K562 (cell line): ENCODE measurements at regions not wholly inside any gene's neighbourhood (a gene's known extent, or its start where the extent isn't known, plus 50 kb on each side); places are given as distances from the start of the nearest gene placed in this dataset.

Experiments
- ATAC-seq: fragments of 200-7000 bp; cut with Tn5 transposase; 3 replicates; pipeline ENCODE4 v1.9.1; 2020; ENCODE audit warnings: moderate library complexity
- BruUV-seq: library from RNA; stranded (reverse); fragments of 400-500 nt; replicated peaks from 2 replicates; lab custom pipeline; 2021; lab: Mats Ljungman, UMichigan
- CTCF ChIA-PET: fragments of 300-600 bp; formaldehyde crosslinking; extraction: SDS; loops from one replicate; lab custom pipeline; 2021; ENCODE audit warnings: low intra/inter-chr PET ratio; lab: Yijun Ruan, JAX
- POLR2A ChIA-PET: fragments of 300-600, 350-650 bp; sonication (Branson Sonifier 250); formaldehyde crosslinking; extraction: SDS; loops from one replicate; lab custom pipeline; 2021; ENCODE audit warnings: antibody characterized with exemption, inconsistent platforms; lab: Yijun Ruan, JAX
- DNase-seq, 4 experiments: peaks; one replicate each; pipeline versions ENCODE4 v3.0.0 to v3.0.0-alpha.2; 2011 to 2018; ENCODE audit warnings: low spot score in 3 of 4, mixed read lengths in 3 of 4; ENCODE audit errors: extremely low read depth in 1 of 4
- FAIRE-seq: peaks from 2 replicates; lab custom pipeline; 2011; peaks lifted over from hg19 to GRCh38; lab: Jason Lieb, UNC
- H2AFZ ChIP-seq: 2 replicates; pipeline ENCODE4 v1.6.0; 2011; ENCODE audit warnings: low read depth, low read length, control low read depth, inconsistent platforms
- H3K27ac ChIP-seq: fragments of 200-600 bp; 3 replicates; pipeline ENCODE4 v1.8.0; 2011; ENCODE audit warnings: low read depth, mild to moderate bottlenecking, control low read depth, inconsistent platforms, low read length, moderate library complexity, mixed read lengths; ENCODE audit errors: extremely low read depth
- H3K27me3 ChIP-seq, 2 experiments: fragments of 300-600 bp in 1 of 2; 2 replicates in 1 of 2; 3 replicates in 1 of 2; pipeline versions ENCODE4 v1.6.0 to v1.8.0; 2011; ENCODE audit warnings: inconsistent platforms in 2 of 2, low read length in 2 of 2, mild to moderate bottlenecking in 1 of 2, mixed read lengths in 1 of 2, moderate library complexity in 1 of 2; ENCODE audit not compliant: control insufficient read depth in 2 of 2, insufficient read depth in 2 of 2
- H3K36me3 ChIP-seq: fragments of 300-600 bp; 3 replicates; pipeline ENCODE4 v1.8.0; 2011; ENCODE audit warnings: mild to moderate bottlenecking, low read length, inconsistent platforms; ENCODE audit not compliant: control insufficient read depth, insufficient read depth
- H3K4me1 ChIP-seq, 2 experiments: fragments of 200-600 bp in 1 of 2; replicated peaks in 1 of 2; 2 replicates in 1 of 2; 3 replicates in 1 of 2; pipeline versions ENCODE4 v1.5.1 to v1.8.0; 2011; ENCODE audit warnings: inconsistent platforms in 2 of 2, low read length in 2 of 2, mild to moderate bottlenecking in 1 of 2, mixed read lengths in 1 of 2, moderate library complexity in 1 of 2; ENCODE audit not compliant: control insufficient read depth in 2 of 2, insufficient read depth in 2 of 2
- H3K4me2 ChIP-seq: 2 replicates; pipeline ENCODE4 v1.6.1; 2011; ENCODE audit warnings: low read length, control low read depth, inconsistent platforms, mixed read lengths; ENCODE audit not compliant: insufficient read depth
- H3K4me3 ChIP-seq: fragments of 200-600 bp; sonication (generic), shearing (Covaris generic); 2 replicates; pipeline ENCODE4 v1.5.1; 2016; ENCODE audit warnings: control low read depth, inconsistent platforms
- H3K79me2 ChIP-seq: fragments of 200-600 bp; 3 replicates; pipeline ENCODE4 v1.8.0; 2011; ENCODE audit warnings: low read length, inconsistent platforms; ENCODE audit not compliant: control insufficient read depth, insufficient read depth
- H3K9ac ChIP-seq, 2 experiments: 2 replicates each; pipeline versions ENCODE4 v1.6.0 to v1.6.1; 2011; ENCODE audit warnings: low read depth in 2 of 2, low read length in 2 of 2, control low read depth in 1 of 2, inconsistent platforms in 1 of 2, mild to moderate bottlenecking in 1 of 2, mixed read lengths in 1 of 2; ENCODE audit not compliant: insufficient read depth in 1 of 2
- H3K9me1 ChIP-seq: one replicate; pipeline ENCODE4 v1.6.0; 2011; ENCODE audit warnings: inconsistent platforms, mild to moderate bottlenecking, low read length, moderate library complexity; ENCODE audit not compliant: control insufficient read depth, insufficient read depth
- H3K9me3 ChIP-seq: replicated peaks from 2 replicates; pipeline ENCODE4 v1.5.1; 2011; ENCODE audit warnings: low read depth, low read length, inconsistent platforms; ENCODE audit not compliant: control insufficient read depth, insufficient read depth
- H4K20me1 ChIP-seq: replicated peaks from 2 replicates; pipeline ENCODE4 v1.6.1; 2011; ENCODE audit warnings: low read length, inconsistent platforms, mixed read lengths; ENCODE audit not compliant: control insufficient read depth, insufficient read depth
- ATF7 ChIP-seq: fragments of 450-650 bp; IDR thresholded peaks from 2 replicates; pipeline ENCODE4 v1.7.1; 2014; ENCODE audit warnings: mild to moderate bottlenecking, moderate library complexity
- CREB5 ChIP-seq: fragments of 250-450 bp; sonication (Bioruptor Pico); IDR thresholded peaks from 2 replicates; pipeline ENCODE4 v1.5.0; 2020; ENCODE audit warnings: mild to moderate bottlenecking
- ELK3 ChIP-seq: fragments of 450-650 bp; formaldehyde crosslinking; IDR thresholded peaks from 2 replicates; pipeline ENCODE4 v1.4.0; 2020; ENCODE audit warnings: mild to moderate bottlenecking
- KAT2B ChIP-seq: IDR thresholded peaks from one replicate; pipeline ENCODE4 v1.6.1; 2012; ENCODE audit warnings: low read depth, mild to moderate bottlenecking, control low read depth, inconsistent platforms, low read length, moderate library complexity
- MCM7 ChIP-seq, 2 experiments: fragments of 450-650 bp; IDR thresholded peaks; 2 replicates each; pipeline ENCODE4 v1.6.1; 2016 to 2018
- PYGO2 ChIP-seq: fragments of 450-650 bp; IDR thresholded peaks from 2 replicates; pipeline ENCODE4 v1.6.1; 2016; ENCODE audit warnings: mild to moderate bottlenecking, missing genetic modification characterization, moderate library complexity, missing compliant biosample characterization
- SMARCE1 ChIP-seq: fragments of 450-650 bp; IDR thresholded peaks from 2 replicates; pipeline ENCODE4 v1.7.1; 2016; ENCODE audit warnings: mild to moderate bottlenecking
- TSHZ1 ChIP-seq: fragments of 250-450 bp; sonication (Bioruptor Pico); IDR thresholded peaks from 2 replicates; pipeline ENCODE4 v1.4.0; 2020; ENCODE audit warnings: mild to moderate bottlenecking, moderate library complexity
- ZNF217 ChIP-seq: sonication (generic); formaldehyde crosslinking; IDR thresholded peaks from 2 replicates; pipeline ENCODE4 v1.8.0; 2022; ENCODE audit warnings: mild to moderate bottlenecking, missing genetic modification reagents
- ZNF551 ChIP-seq: fragments of 250-450 bp; sonication (Bioruptor Pico); IDR thresholded peaks from 2 replicates; pipeline ENCODE4 v1.5.0; 2021; ENCODE audit warnings: mild to moderate bottlenecking, moderate library complexity
- ZNF668 ChIP-seq: fragments of 250-450 bp; sonication (Bioruptor Pico); IDR thresholded peaks from 2 replicates; pipeline ENCODE4 v1.8.0; 2022; ENCODE audit warnings: mild to moderate bottlenecking, inconsistent platforms
- ZNF785 ChIP-seq: fragments of 250-450 bp; sonication (Bioruptor Pico); IDR thresholded peaks from 2 replicates; pipeline ENCODE4 v1.4.0; 2020; ENCODE audit warnings: mild to moderate bottlenecking
- WGBS: fragments of 100-300 bp; shearing (Covaris generic); methylation state at CpG from one replicate; pipeline ENCODE4 v1.1.6; 2016; ENCODE audit warnings: low coverage, mixed read lengths; ENCODE audit not compliant: insufficient coverage; ENCODE audit errors: missing lambda C conversion rate; 5-methylcytosine and 5-hydroxymethylcytosine counted together
- in situ Hi-C: fragments of 300-500 bp; cut with MboI; formaldehyde crosslinking; loops from 4 replicates; pipeline ENCODE4 v1.15.0; 2018; ENCODE audit warnings: inconsistent platforms, mixed read lengths
- intact Hi-C: fragments of 100-400 bp; cut with micrococcal nuclease; formaldehyde crosslinking; loops from 2 replicates; pipeline ENCODE4 v1.14.2; 2022
- TF ChIP-seq, protein P1 (sequence below): fragments of 250-450 bp; sonication (Bioruptor Pico); IDR thresholded peaks from 2 replicates; pipeline ENCODE4 v1.4.0; 2020; ENCODE audit warnings: mild to moderate bottlenecking
- TF ChIP-seq, protein P2 (sequence below): sonication (generic); formaldehyde crosslinking; IDR thresholded peaks from 2 replicates; pipeline ENCODE4 v1.8.1; 2022; ENCODE audit warnings: missing genetic modification reagents

- no peak for FAIRE-seq
- TF ChIP-seq PYGO2 (tag) = no peak
- TF ChIP-seq CREB5 = no peak
- no peak for TF ChIP-seq ZNF668 (CRISPR knock-in tag)
- TF ChIP-seq ZNF217 (CRISPR knock-in tag) = no peak
- no peak for TF ChIP-seq SMARCE1
- TF ChIP-seq, protein P1, sequence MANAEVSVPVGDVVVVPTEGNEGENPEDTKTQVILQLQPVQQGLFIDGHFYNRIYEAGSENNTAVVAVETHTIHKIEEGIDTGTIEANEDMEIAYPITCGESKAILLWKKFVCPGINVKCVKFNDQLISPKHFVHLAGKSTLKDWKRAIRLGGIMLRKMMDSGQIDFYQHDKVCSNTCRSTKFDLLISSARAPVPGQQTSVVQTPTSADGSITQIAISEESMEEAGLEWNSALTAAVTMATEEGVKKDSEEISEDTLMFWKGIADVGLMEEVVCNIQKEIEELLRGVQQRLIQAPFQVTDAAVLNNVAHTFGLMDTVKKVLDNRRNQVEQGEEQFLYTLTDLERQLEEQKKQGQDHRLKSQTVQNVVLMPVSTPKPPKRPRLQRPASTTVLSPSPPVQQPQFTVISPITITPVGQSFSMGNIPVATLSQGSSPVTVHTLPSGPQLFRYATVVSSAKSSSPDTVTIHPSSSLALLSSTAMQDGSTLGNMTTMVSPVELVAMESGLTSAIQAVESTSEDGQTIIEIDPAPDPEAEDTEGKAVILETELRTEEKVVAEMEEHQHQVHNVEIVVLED (CRISPR knock-in tag) = no peak
- no peak for TF ChIP-seq ZNF785 (CRISPR knock-in tag)
- TF ChIP-seq ZNF551 (CRISPR knock-in tag) = no peak
- TF ChIP-seq ELK3 (CRISPR knock-in tag) = no peak
- TF ChIP-seq KAT2B = no peak
- no peak for TF ChIP-seq TSHZ1 (CRISPR knock-in tag)
- no peak for TF ChIP-seq MCM7 (IDR thresholded peaks at IDR 0.05)
- no peak for TF ChIP-seq ATF7
- TF ChIP-seq, protein P2, sequence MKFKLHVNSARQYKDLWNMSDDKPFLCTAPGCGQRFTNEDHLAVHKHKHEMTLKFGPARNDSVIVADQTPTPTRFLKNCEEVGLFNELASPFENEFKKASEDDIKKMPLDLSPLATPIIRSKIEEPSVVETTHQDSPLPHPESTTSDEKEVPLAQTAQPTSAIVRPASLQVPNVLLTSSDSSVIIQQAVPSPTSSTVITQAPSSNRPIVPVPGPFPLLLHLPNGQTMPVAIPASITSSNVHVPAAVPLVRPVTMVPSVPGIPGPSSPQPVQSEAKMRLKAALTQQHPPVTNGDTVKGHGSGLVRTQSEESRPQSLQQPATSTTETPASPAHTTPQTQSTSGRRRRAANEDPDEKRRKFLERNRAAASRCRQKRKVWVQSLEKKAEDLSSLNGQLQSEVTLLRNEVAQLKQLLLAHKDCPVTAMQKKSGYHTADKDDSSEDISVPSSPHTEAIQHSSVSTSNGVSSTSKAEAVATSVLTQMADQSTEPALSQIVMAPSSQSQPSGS (CRISPR knock-in tag) = no peak
Measured at GRCh38 chr2:34663314-34663713, 1064.2 kb upstream of the FAM98A start.

More at GRCh38 chr2:34663314-34663713, 1064.2 kb upstream of the FAM98A start:
- H3K9me1 ChIP-seq = no peaks in the 10 kb centered on the region
- no peak overlapping the region for H3K4me2 ChIP-seq
- DNase-seq (no peak), ATAC-seq (no peak)
- no peaks in the 10 kb centered on the region for H3K79me2 ChIP-seq
- no peak overlapping the region for H3K4me3 ChIP-seq
- POLR2A ChIA-PET = no interaction called here
- H3K27ac ChIP-seq = no peak overlapping the region
- WGBS = 0% methylated on average over 2 of the region's 2 CpGs
- intact Hi-C loops = no loop called here
- BruUV-seq = no TSS peak
- H3K4me1 ChIP-seq = no peaks in the 10 kb centered on the region
- no peak overlapping the region for H3K9ac ChIP-seq
- no peaks in the 10 kb centered on the region for H4K20me1 ChIP-seq
- CTCF ChIA-PET = interaction anchor here (0.6 kb wide), 1 partner anchor 32 kb away, joined by 4 read pairs; no protein-coding TSS in a partner anchor
- in situ Hi-C loops = no loop called here
- no peaks in the 10 kb centered on the region for H3K36me3 ChIP-seq
- no peak overlapping the region for H2AFZ ChIP-seq
- no peaks in the 10 kb centered on the region for H3K9me3 ChIP-seq
- H3K27me3 ChIP-seq = no peaks in the 10 kb centered on the region
